Stimulated activated CD8-positive, alpha-beta memory T cell treated with anti-CD3 and anti-CD28 coated beads, Interleukin-7, amount 100 ng/mL, for 4 hours (primary cell): ENCODE measurements at regions not wholly inside any gene's neighbourhood (a gene's known extent, or its start where the extent isn't known, plus 50 kb on each side); places are given as distances from the start of the nearest gene placed in this dataset.

Experiments used
- DNase-seq, 2 donors: peaks; one replicate each; pipeline ENCODE4 v3.0.0-alpha.2; 2020; ENCODE audit warnings: low read depth in 2 of 2

DNA sequence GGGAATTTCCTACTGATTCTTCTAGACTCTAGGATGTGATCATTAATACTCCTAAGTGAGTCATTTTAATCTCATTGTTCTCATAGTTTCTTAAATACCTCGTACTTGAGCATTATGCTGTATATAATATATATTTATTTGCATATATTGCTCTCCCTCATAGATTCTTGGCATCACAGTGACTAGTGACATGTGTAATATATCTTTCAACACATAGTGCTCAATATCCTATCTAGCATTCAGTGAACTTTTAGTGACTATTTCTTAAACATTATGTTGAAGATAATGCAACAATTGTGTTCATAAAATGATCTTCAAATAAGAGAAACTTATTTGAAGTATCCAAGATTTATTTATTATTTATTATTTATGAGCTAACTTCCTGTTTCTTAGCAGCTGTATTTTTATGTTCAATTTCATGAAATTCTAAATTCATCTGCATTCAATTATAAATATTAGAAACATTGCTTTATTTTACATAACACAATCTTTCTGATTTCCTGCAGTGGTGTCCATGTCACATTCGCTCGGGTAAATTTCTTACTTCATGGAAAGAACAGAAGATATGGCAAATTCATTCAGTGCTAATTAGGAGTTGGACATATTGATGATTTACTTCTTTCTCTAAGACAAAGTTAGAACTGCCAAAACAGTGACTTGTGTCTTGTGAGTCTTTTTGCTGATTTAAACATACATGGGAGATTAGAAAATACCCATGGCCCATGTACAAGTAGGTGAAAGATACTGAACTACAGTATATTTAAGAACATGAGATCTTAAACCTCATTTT, 1095.5 kb upstream of the IGFBP7 start:
- no peak for DNase-seq

DNA sequence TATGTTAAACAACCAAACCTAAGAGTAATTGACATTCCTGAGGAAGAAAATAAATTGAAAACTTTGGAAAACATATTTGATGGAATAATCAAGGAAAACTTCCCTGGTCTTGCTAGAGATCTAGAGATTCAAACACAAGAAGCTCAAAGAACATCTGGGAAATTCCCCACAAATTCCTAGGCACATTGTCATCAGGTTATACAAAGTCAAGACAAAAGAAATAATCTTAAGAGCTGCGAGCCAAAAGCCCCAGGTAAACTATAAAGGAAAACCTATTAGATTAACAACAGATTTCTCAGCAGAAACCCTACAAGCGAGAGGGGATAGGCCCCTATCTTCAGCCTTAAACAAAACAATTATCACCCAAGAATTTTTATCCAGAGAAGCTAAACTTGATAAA, 1082.0 kb upstream of the IGFBP7 start:
- DNase-seq = no peak

DNA sequence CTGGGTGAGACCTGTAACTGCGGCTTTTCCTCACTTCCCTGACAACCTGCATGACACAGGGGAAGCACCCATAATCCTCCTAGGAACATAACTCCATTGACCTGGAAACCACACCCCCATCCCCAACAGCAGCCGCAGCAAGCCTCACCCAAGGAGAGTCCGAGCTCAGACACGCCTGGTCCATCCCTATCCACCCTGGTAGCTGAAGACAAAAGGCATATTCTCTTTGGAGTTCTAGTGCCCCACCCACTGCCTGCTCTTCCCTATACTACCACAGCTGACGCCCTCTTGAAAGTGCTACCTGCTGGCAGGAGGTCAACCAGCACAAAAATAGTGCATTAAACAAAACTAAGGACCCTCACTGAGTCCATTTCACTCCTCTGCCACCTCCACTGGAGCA, 1080.9 kb upstream of the IGFBP7 start:
- DNase-seq = no peak

DNA sequence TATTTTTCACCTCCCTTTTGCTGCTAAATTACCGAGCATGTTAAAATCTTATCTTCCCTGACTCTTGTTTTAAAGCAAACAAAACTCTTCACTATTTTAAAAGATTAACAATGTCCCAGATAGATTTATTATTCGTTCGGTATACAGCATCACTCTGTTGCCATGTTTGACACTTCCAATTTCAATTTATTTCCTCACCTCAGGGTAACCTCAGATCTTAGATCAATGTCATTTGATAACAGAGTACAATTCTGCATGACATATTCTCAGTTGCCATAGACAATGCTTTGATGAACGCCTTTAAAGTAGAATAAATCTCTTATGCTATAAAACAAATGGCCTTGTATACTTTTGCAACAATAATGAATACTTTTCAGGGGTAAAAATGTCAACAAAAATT, 1078.1 kb upstream of the IGFBP7 start:
- DNase-seq = no peak

DNA sequence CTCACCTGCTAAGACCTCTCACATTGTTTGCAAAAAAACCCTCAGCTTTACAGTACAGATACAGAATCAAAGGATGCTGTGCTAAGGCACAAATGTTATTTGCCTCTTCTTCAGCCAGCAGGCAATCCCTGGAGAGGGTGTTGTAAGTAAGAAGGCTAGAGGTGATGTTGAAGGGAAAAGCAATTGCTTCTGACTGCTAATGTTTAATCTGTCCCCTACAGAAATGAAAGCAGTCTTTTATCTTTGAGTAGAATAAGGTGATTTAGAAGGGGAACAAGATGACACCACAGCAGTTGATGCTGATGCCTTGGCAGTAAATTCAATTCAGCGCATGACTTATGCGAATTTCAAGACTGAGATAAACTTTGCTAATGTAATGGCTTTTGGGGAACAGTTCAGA, 1064.8 kb upstream of the IGFBP7 start:
- DNase-seq = no peak

- no peak for DNase-seq
Measured at GRCh38 chr4:58166490-58166889, 1056.3 kb upstream of the IGFBP7 start.

GRCh38 chr4:58163156-58163555, 1053.0 kb upstream of the IGFBP7 start:
- no peak for DNase-seq

- DNase-seq = no peak
Measured at GRCh38 chr4:58149404-58150085, 1039.4 kb upstream of the IGFBP7 start.

DNA sequence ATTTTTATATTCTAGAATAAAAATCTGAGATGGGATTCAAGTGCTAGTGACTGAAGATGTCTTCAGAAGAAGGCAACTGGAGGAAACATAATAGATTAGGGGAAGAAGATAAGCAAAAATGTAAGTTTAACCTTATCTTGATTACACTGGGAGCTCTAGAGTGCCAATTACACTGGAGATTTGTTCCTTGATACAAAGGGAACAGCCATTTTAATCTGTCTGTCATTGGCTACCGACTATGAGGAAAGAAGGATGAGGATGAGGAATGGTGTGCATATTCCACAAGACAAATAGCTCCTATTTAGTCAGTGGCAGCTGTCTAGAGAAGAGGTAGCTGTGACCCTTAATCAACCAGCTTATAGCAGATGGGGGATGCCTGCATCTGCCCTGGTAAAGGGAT, 1034.5 kb upstream of the IGFBP7 start:
- DNase-seq = no peak

GRCh38 chr4:58138786-58139668, 1028.8 kb upstream of the IGFBP7 start:
- DNase-seq = no peak

- no peak for DNase-seq
Measured at GRCh38 chr4:58136604-58137003, 1026.4 kb upstream of the IGFBP7 start.

DNA sequence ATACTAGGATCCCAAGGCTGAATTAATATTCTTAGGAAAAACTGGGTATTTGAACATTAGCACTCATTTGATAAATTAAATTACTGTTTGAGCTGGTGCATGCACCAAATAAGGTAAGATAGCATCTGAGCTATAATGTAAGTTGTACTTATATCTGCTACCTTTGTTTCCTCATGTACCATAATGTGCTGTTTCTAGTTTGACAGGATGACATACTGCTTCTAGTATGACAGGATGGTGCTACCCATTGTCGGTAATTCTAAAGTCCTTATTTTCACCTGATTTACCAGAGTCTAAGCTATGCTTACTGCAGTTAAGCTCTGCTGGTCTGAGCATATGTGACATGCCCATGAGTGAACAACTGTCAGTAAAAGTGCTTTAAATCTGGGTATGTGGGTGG, 1017.5 kb upstream of the IGFBP7 start:
- no peak for DNase-seq

DNA sequence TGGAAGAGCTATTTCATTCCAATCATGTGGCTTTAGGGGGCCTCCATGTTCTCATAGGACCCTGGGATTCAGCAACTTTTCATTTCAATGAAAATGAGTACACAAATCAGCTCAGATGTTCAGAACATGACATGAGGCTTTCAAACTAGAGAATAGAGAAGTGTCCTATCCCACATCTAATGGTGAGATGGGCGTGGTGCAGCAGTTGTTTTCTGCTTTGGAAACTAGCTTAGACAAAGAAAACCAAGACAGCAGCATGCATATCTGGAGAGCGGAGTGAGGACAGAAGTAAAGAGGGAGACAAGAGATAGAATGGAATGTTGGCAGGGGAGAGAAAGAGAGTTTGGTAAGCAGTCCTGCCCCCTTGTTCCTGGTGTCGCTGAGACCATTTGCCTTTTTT, 1009.1 kb upstream of the IGFBP7 start:
- no peak for DNase-seq

- DNase-seq = no peak
Measured at GRCh38 chr4:58113126-58113525, 1002.9 kb upstream of the IGFBP7 start.

- no peak for DNase-seq
Measured at GRCh38 chr4:58111818-58112217, 1001.6 kb upstream of the IGFBP7 start.

DNA sequence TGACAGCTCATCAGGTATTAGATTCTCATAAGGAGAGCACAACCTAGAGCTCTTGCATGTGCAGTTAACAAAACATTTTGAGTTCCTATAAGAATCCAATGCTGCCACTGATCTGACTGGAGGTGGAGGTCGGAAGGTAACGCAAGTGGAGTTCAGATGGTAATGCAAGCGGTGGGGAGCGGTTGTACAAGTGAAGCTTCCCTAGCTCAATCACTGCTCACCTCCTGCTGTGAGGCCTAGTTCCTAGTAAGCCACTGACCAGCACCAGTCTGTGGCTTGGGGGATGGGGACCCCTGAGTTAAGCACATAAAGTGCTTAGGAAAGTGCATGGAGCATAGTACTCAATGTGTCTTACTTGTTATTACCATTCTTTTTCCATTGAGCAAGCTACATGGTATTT, 983.2 kb upstream of the IGFBP7 start:
- DNase-seq = no peak

- no peak for DNase-seq
Measured at GRCh38 chr4:58090539-58090938, 980.4 kb upstream of the IGFBP7 start.

- DNase-seq = no peak
Measured at GRCh38 chr4:58081356-58081755, 971.2 kb upstream of the IGFBP7 start.

DNA sequence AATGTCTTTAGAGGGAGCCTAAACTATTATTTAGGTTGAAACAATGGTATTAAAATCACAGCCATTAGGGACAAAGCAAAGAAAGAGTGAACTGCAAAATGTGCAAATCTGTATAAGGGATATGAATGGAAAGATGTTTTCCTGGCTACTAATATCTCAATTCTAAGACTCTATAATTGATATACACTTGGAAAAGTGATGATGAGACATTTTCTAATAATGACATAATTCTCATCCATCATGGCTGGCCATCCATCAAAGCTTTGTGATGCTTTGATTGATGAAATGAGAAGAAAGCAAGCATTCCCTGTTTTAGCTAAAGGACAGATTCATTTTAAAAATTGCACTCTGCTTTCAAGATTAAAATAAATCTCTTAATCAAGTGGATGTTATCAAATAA, 965.5 kb upstream of the IGFBP7 start:
- DNase-seq = no peak

GRCh38 chr4:58074382-58074781, 964.2 kb upstream of the IGFBP7 start:
- no peak for DNase-seq

DNA sequence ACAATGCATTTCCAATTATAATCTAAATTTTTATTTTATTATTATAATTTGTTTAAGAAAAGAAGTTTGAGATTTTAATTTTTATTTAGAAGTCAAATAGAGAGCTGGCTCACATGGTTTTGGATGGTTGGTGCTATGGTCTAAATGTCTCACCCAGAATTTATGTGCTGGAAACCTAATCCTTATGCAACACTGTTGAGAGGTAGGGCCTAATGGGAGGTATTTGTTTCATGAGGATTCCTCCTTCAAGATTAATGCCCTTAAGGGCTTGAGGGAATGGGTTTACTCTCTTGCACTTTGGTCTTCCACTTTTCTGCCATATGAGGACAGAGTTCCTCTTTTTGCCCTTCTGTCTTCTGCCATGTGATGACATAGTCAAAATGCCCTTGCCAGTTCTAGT, 960.5 kb upstream of the IGFBP7 start:
- DNase-seq = no peak

GRCh38 chr4:58064653-58065052, 954.5 kb upstream of the IGFBP7 start:
- no peak for DNase-seq
